Sigmoid colon (tissue), 4 donors: ENCODE measurements at regions not wholly inside any gene's neighbourhood (a gene's known extent, or its start where the extent isn't known, plus 50 kb on each side); places are given as distances from the start of the nearest gene placed in this dataset.

Source experiments
- CTCF ChIP-seq, 4 experiments: fragments of 450-650 bp in 3 of 4; fragments of 200-600 bp in 1 of 4; IDR thresholded peaks; one replicate each; pipeline ENCODE4 v1.5.1; 2016 to 2019; ENCODE audit warnings: antibody characterized with exemption in 4 of 4, mild to moderate bottlenecking in 3 of 4, moderate library complexity in 2 of 4
- EP300 ChIP-seq, 4 donors: sonication (generic); formaldehyde crosslinking; IDR thresholded peaks; one replicate each; pipeline ENCODE4 v1.6.1; 2017; ENCODE audit warnings: antibody characterized with exemption in 4 of 4

DNA sequence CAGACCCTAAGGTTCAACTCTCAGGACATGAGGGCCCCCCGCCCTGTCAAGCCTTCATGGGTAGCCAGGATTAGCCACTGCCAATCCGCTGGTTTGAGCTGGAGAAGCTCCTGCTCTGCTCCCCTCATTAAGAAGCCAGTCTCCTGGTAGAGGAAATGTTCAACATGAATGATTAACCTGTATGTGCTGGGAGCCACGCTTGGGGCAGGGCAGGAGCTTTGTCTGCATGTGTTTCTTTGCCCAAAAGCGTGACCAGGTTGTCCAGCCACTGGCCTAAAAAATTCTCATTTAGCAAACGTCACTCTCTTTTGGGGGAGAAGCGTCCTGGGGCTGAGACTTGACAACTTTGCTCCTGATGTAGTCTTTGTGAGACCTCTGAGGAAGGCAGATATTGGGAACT lies 96.5 kb downstream of the RRAGC start:
- TF ChIP-seq CTCF (IDR thresholded peaks at IDR 0.05) (no peak), EP300 (IDR thresholded peaks at IDR 0.05) (no peak)
